NCI-H226 (cell line): ENCODE measurements at regions not wholly inside any gene's neighbourhood (a gene's known extent, or its start where the extent isn't known, plus 50 kb on each side); places are given as distances from the start of the nearest gene placed in this dataset.
"Not testable (repeated sequence)": the region's sequence is repeated elsewhere in the genome, so short reads cannot be mapped to it uniquely, and the experiment has no call there.

Source experiments
- DNase-seq: peaks from one replicate; pipeline ENCODE4 v3.0.0-alpha.2; 2015

DNA sequence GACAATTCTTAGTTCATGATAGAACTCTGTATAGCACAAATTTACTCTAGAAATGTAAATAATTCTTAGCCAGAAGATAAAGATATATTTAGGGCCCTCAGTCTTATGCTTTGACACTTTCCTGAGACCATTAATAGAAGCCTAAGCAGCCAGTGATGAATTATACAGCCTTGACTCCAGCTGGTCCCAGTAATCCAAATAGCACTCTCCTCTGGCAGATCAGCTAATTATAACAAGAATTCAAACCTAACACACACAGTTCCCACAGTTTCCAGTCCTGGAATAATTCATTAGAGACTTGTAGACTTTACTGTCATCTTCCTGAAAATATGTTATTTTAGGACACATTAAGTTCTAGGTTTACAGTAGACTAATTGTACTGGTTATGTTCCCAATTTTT lies 50.4 kb downstream of the SHOC1 start:
- no peak for DNase-seq

- peak; percentile 94 for DNase-seq
Observed at GRCh38 chr9:111743275-111743674, 51.5 kb downstream of the SHOC1 start.

- DNase-seq, result no peak
Observed at GRCh38 chr9:111740739-111741138, 54.0 kb downstream of the SHOC1 start.

GRCh38 chr9:111736714-111737113 lies 58.0 kb downstream of the SHOC1 start:
- DNase-seq, result no peak

- not testable (repeated sequence) for DNase-seq
Observed at GRCh38 chr9:111735344-111735743, 59.4 kb downstream of the SHOC1 start.

- DNase-seq, result peak; percentile 67
Observed at GRCh38 chr9:111731928-111732327, 62.8 kb downstream of the SHOC1 start.

DNA sequence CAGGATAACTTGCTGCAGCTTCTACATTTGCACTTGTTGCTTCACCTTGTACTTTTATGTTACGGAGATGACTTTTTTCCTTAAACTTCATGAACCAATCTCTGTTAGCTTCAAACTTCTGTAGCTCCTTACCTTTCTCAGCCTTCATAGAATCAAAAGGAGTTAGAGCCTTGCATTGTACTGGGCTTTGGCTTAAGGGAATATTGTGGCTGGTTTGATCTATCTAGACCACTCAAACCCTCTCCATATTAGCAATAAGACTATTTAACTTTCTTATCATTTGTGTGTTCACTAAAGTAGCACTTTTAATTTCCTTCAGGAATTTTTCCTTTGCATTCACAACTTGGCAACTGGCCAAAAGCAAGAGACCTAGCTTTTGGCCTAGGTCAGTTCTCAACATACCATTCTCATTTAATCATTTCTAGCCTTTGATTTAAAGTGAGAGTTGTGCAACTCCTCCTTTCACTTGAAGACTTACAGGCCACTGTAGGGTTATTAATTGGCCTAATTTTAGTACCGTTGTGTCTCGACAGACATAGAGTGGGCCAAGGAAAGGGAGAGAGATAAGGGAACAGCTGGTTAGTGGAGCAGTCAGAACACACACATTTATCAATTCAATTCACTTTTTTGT lies 63.7 kb downstream of the SHOC1 start:
- DNase-seq, result peak; percentile 94

GRCh38 chr9:111728617-111729366 lies 65.9 kb downstream of the SHOC1 start:
- peak; percentile 91 for DNase-seq

DNA sequence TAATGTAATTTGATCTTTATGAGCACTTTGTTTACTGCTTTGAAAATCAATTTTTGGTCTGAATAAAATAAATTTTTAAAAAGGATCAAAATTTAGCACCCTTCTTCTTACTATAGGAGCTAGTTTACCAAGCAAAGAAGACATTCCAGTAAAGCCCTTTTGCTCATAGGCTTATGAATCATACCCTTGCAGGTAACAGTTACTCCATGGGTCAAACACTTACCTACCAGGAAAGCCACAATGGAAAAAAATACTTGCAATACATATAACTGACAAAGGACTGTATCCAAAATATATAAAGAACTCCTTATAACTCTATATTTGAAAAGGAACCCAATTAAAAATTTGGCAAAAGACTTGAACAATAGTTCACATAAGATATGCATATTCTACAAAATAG lies 66.6 kb downstream of the SHOC1 start:
- peak; percentile 67 for DNase-seq

GRCh38 chr9:111726949-111727348 lies 65.5 kb downstream of the GNG10 start:
- DNase-seq, result no peak

DNA sequence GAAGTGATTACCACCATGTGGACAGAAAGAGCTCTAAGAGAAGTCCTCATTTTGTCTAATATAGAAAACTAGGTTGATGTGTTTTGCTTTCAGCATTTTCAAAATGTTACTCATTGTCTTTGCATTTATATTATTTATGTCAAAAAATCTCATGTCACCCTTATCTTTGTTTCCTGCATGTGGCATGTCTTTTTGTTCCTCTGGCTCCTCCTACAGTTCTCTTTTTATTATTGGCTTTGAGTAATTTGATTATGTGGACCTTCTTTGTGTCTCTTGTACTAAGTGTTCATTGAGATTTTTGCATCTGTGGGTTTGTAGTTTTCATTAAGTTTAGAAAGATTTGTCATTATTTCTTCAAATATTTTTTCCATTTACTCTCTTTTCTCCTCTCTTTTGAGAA lies 58.8 kb downstream of the GNG10 start:
- no peak for DNase-seq
